ENCODE measurements at regions not wholly inside any gene's neighbourhood (a gene's known extent, or its start where the extent isn't known, plus 50 kb on each side); places are given as distances from the start of the nearest gene placed in this dataset.

- Mint-ChIP-seq H3K4me1 (ENCODE audit: insufficient read depth, unreplicated experiment) (no peaks in the 10 kb centered on the region), H3K9me3 (ENCODE audit: unreplicated experiment) (peaks cover 13% of the 10 kb centered on the region), H3K27ac (ENCODE audit: low read depth, unreplicated experiment) (no peak overlapping the region), H3K4me3 (ENCODE audit: unreplicated experiment) (no peak overlapping the region), H3K36me3 (ENCODE audit: insufficient read depth, unreplicated experiment) (no peaks in the 10 kb centered on the region), H3K27me3 (ENCODE audit: insufficient read depth, unreplicated experiment) (peaks cover 19% of the 10 kb centered on the region)
- intact Hi-C loops (cut with micrococcal nuclease): no loop called here
- TF ChIP-seq CTCF (IDR thresholded peaks at IDR 0.05; ENCODE audit: unreplicated experiment): no peak
- DNase-seq (ENCODE audit: unreplicated experiment): no peak
- ChIA-PET CTCF (no interaction called here), POLR2A (no interaction called here)
- no TSS peak for BruUV-seq (replicated peaks)
Observed at GRCh38 chr17:68665373-68665772, 64.2 kb upstream of the FAM20A start.

- intact Hi-C loops (cut with micrococcal nuclease): no loop called here
- Mint-ChIP-seq H3K27me3 (ENCODE audit: insufficient read depth, unreplicated experiment) (no peaks in the 10 kb centered on the region), H3K27ac (ENCODE audit: low read depth, unreplicated experiment) (no peak overlapping the region), H3K4me3 (ENCODE audit: unreplicated experiment) (no peak overlapping the region), H3K9me3 (ENCODE audit: unreplicated experiment) (peaks cover 13% of the 10 kb centered on the region), H3K4me1 (ENCODE audit: insufficient read depth, unreplicated experiment) (peaks cover 9% of the 10 kb centered on the region), H3K36me3 (ENCODE audit: insufficient read depth, unreplicated experiment) (no peaks in the 10 kb centered on the region)
- no peak for TF ChIP-seq CTCF (IDR thresholded peaks at IDR 0.05; ENCODE audit: unreplicated experiment)
- BruUV-seq (replicated peaks): no TSS peak
- CTCF ChIA-PET: no interaction called here
- no peak for DNase-seq (ENCODE audit: unreplicated experiment)
- POLR2A ChIA-PET: no interaction called here
Observed at GRCh38 chr17:68662479-68662878, 61.3 kb upstream of the FAM20A start.

GRCh38 chr17:68662037-68662432 lies 60.9 kb upstream of the FAM20A start:
- Mint-ChIP-seq H3K4me3 (ENCODE audit: unreplicated experiment) (no peak overlapping the region), H3K27ac (ENCODE audit: low read depth, unreplicated experiment) (no peak overlapping the region), H3K9me3 (ENCODE audit: unreplicated experiment) (peaks cover 13% of the 10 kb centered on the region), H3K27me3 (ENCODE audit: insufficient read depth, unreplicated experiment) (no peaks in the 10 kb centered on the region), H3K4me1 (ENCODE audit: insufficient read depth, unreplicated experiment) (peaks cover 9% of the 10 kb centered on the region), H3K36me3 (ENCODE audit: insufficient read depth, unreplicated experiment) (no peaks in the 10 kb centered on the region)
- no TSS peak for BruUV-seq (replicated peaks)
- intact Hi-C loops (cut with micrococcal nuclease): no loop called here
- no peak for TF ChIP-seq CTCF (IDR thresholded peaks at IDR 0.05; ENCODE audit: unreplicated experiment)
- ChIA-PET CTCF (no interaction called here), POLR2A (interaction anchor here (0.6 kb wide), 1 partner anchor 11 kb away, joined by 3 read pairs; no protein-coding TSS in a partner anchor)
- no peak for DNase-seq (ENCODE audit: unreplicated experiment)

- POLR2A ChIA-PET: interaction anchor here (0.6 kb wide), 1 partner anchor 11 kb away, joined by 3 read pairs; no protein-coding TSS in a partner anchor
- BruUV-seq (replicated peaks): no TSS peak
- H3K4me3 Mint-ChIP-seq (ENCODE audit: unreplicated experiment): no peak overlapping the region
Observed at GRCh38 chr17:68661265-68662036, 60.3 kb upstream of the FAM20A start.

More at GRCh38 chr17:68661265-68662036, 60.3 kb upstream of the FAM20A start:
- DNase-seq (ENCODE audit: unreplicated experiment): no peak
- TF ChIP-seq CTCF (IDR thresholded peaks at IDR 0.05; ENCODE audit: unreplicated experiment): no peak
- peaks cover 13% of the 10 kb centered on the region for H3K9me3 Mint-ChIP-seq (ENCODE audit: unreplicated experiment)
- peaks cover 9% of the 10 kb centered on the region for H3K4me1 Mint-ChIP-seq (ENCODE audit: insufficient read depth, unreplicated experiment)
- CTCF ChIA-PET: no interaction called here
- H3K36me3 Mint-ChIP-seq (ENCODE audit: insufficient read depth, unreplicated experiment): no peaks in the 10 kb centered on the region
- H3K27me3 Mint-ChIP-seq (ENCODE audit: insufficient read depth, unreplicated experiment): no peaks in the 10 kb centered on the region
- H3K27ac Mint-ChIP-seq (ENCODE audit: low read depth, unreplicated experiment): no peak overlapping the region
- intact Hi-C loops (cut with micrococcal nuclease): no loop called here

Measured in MCF 10A (cell line).